ENCODE measurements at regions not wholly inside any gene's neighbourhood (a gene's known extent, or its start where the extent isn't known, plus 50 kb on each side); places are given as distances from the start of the nearest gene placed in this dataset.

DNA sequence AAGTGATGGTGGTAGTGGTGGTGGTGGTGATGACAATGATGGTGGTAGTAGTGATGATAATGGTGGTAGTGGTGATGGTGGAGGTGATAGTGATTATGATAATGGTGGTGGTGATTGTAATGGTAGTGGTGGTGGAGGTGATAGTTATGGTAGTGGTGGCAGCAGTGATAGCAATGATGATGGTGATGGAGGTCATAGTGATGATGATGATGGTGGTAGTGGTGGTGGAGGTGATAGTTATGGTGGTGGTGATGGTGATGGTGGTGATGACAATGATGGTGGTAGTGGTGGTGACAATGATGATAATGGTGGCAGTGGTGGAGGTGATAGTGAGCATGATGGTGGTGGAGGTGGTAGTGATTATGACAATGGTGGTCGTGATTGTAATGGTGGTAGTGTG lies 191.7 kb upstream of the RNF32 start:
- no peaks in the 10 kb centered on the region for H3K9me3 ChIP-seq (replicated peaks; ENCODE audit: control insufficient read depth, insufficient read depth, low read length)

More for the DNA sequence above, 191.7 kb upstream of the RNF32 start:
- TF ChIP-seq POLR2A (IDR thresholded peaks at IDR 0.05; ENCODE audit: low read depth, low read length) (no peak), GATA2 (IDR thresholded peaks at IDR 0.05; ENCODE audit: insufficient read depth, insufficient read length, low read depth, low read length) (no peak), MYC (IDR thresholded peaks at IDR 0.05; ENCODE audit: low read depth, low read length) (no peak), POLR2AphosphoS5 (IDR thresholded peaks at IDR 0.05; ENCODE audit: insufficient read depth, low read depth, low read length) (no peak), FOS (IDR thresholded peaks at IDR 0.05; ENCODE audit: borderline replicate concordance, insufficient read depth, low read length) (no peak), JUN (IDR thresholded peaks at IDR 0.05; ENCODE audit: borderline replicate concordance, insufficient read depth, insufficient read length, low read depth) (no peak), EZH2 (IDR thresholded peaks at IDR 0.05; ENCODE audit: borderline replicate concordance, low read depth, low read length, severe bottlenecking) (no peak)
- TF ChIP-seq, protein P1, sequence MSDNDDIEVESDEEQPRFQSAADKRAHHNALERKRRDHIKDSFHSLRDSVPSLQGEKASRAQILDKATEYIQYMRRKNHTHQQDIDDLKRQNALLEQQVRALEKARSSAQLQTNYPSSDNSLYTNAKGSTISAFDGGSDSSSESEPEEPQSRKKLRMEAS (IDR thresholded peaks at IDR 0.05; ENCODE audit: insufficient read depth, insufficient read length) = no peak
- TF ChIP-seq, protein P2, sequence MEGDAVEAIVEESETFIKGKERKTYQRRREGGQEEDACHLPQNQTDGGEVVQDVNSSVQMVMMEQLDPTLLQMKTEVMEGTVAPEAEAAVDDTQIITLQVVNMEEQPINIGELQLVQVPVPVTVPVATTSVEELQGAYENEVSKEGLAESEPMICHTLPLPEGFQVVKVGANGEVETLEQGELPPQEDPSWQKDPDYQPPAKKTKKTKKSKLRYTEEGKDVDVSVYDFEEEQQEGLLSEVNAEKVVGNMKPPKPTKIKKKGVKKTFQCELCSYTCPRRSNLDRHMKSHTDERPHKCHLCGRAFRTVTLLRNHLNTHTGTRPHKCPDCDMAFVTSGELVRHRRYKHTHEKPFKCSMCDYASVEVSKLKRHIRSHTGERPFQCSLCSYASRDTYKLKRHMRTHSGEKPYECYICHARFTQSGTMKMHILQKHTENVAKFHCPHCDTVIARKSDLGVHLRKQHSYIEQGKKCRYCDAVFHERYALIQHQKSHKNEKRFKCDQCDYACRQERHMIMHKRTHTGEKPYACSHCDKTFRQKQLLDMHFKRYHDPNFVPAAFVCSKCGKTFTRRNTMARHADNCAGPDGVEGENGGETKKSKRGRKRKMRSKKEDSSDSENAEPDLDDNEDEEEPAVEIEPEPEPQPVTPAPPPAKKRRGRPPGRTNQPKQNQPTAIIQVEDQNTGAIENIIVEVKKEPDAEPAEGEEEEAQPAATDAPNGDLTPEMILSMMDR (IDR thresholded peaks at IDR 0.05; ENCODE audit: extremely low read depth in 1 of 2, insufficient read depth in 1 of 2, low read depth in 1 of 2, low read length in 2 of 2) = no peak
- ChIA-PET POLR2A (no interaction called here), CTCF (no interaction called here)
- Histone ChIP-seq H3K27ac (ENCODE audit: insufficient read depth, low read depth, low read length) (no peak overlapping the region), H3K27me3 (ENCODE audit: control insufficient read depth in 2 of 2, insufficient read depth in 2 of 2, low read length in 2 of 2) (no peaks in the 10 kb centered on the region), H3K9me1 (replicated peaks; ENCODE audit: control insufficient read depth, extremely low read depth, insufficient read depth, low read length) (no peaks in the 10 kb centered on the region), H3K4me3 (replicated peaks in 1 of 3; ENCODE audit: insufficient read depth in 1 of 3, low read depth in 1 of 3, low read length in 3 of 3) (no peak overlapping the region), H3K36me3 (ENCODE audit: control insufficient read depth in 2 of 2, extremely low read depth in 1 of 2, insufficient read depth in 2 of 2, low read length in 2 of 2) (no peaks in the 10 kb centered on the region), H3K9ac (replicated peaks; ENCODE audit: extremely low read depth, insufficient read depth, low read length) (no peak overlapping the region), H4K20me1 (replicated peaks; ENCODE audit: control insufficient read depth, extremely low read depth, insufficient read depth, low read length) (no peaks in the 10 kb centered on the region), H2AFZ (ENCODE audit: low read depth, low read length) (no peak overlapping the region), H3K79me2 (ENCODE audit: control insufficient read depth, insufficient read depth, low read length) (no peaks in the 10 kb centered on the region), H3K4me1 (ENCODE audit: control insufficient read depth, extremely low read depth, insufficient read depth, low read length) (no peaks in the 10 kb centered on the region), H3K4me2 (ENCODE audit: insufficient read depth, low read length) (no peak overlapping the region)
- dilution Hi-C loops (cut with MboI; ENCODE audit: extremely low pct_ligation_motif_present, low sequenced_read_pairs) (no loop called here), intact Hi-C loops (cut with micrococcal nuclease) (no loop called here)
- DNase-seq (ENCODE audit: low read depth, low spot score) (no peak), FAIRE-seq (no peak)
- BruUV-seq (replicated peaks) = no TSS peak
